Ovary (tissue), 7 donors: ENCODE measurements at regions not wholly inside any gene's neighbourhood (a gene's known extent, or its start where the extent isn't known, plus 50 kb on each side); places are given as distances from the start of the nearest gene placed in this dataset.

ENCODE experiments used
- DNase-seq, 5 donors: peaks; one replicate each; pipeline ENCODE4 v3.0.0-alpha.2; 2019 to 2020
- H3K27ac ChIP-seq, 2 donors: fragments of 200-600 bp; one replicate each; pipeline versions ENCODE4 v1.5.1 to v1.8.0; 2019 to 2022
- H3K27me3 ChIP-seq: fragments of 200-600 bp; one replicate; pipeline ENCODE4 v1.8.0; 2022
- H3K36me3 ChIP-seq: fragments of 200-600 bp; sonication (generic); one replicate; pipeline ENCODE4 v1.5.1; 2019
- H3K4me1 ChIP-seq: one replicate; pipeline ENCODE4 v1.8.1; 2013; ENCODE audit warnings: mild to moderate bottlenecking, moderate library complexity; ENCODE audit not compliant: insufficient read depth
- H3K4me3 ChIP-seq: fragments of 200-600 bp; sonication (generic); one replicate; pipeline ENCODE4 v1.5.1; 2017
- H3K9me3 ChIP-seq, 2 donors: fragments of 200-600 bp in 1 of 2; sonication (generic) in 1 of 2; one replicate each; pipeline versions ENCODE4 v1.5.1 to v1.8.1; 2013 to 2019; ENCODE audit warnings: mild to moderate bottlenecking in 1 of 2, moderate library complexity in 1 of 2
- EP300 ChIP-seq: sonication (generic); formaldehyde crosslinking; IDR thresholded peaks from one replicate; pipeline ENCODE4 v1.6.1; 2017; ENCODE audit warnings: antibody characterized with exemption
- POLR2A ChIP-seq: fragments of 450-650 bp; IDR thresholded peaks from one replicate; pipeline ENCODE4 v1.6.1; 2017; ENCODE audit warnings: antibody characterized with exemption, mild to moderate bottlenecking, moderate library complexity
- WGBS, 3 donors: extraction: QIAGEN DNeasy Blood & Tissue Kit in 1 of 3; methylation state at CpG; one replicate each; pipeline versions ENCODE4 v1.1.5 to v1.1.7; 2013 to 2017; 5-methylcytosine and 5-hydroxymethylcytosine counted together
- intact Hi-C, 4 donors: fragments of 100-400 bp; cut with DNase I; formaldehyde crosslinking; loops; one replicate each; pipeline versions ENCODE4 v1.11.0 to v1.15.1; 2022 to 2023
- TF ChIP-seq, protein P1 (sequence below), 3 donors: fragments of 450-650 bp in 2 of 3; fragments of 200-600 bp in 1 of 3; IDR thresholded peaks; one replicate each; pipeline versions ENCODE4 v1.5.1 to v1.8.0; 2016 to 2022; ENCODE audit warnings: antibody characterized with exemption in 3 of 3, mild to moderate bottlenecking in 1 of 3
- donor health status: DM: no; HTN: no; CAD: no; lungs with moderate emphysema.
- donor health status: DM: no; HTN: no; CAD: no.
- donor health status: Bipolar disorder and iron deficiency.
- donor health status: DM: no; HTN: no; CAD: no.
- donor health status: DM: yes; HTN: yes; CAD: no.

DNA sequence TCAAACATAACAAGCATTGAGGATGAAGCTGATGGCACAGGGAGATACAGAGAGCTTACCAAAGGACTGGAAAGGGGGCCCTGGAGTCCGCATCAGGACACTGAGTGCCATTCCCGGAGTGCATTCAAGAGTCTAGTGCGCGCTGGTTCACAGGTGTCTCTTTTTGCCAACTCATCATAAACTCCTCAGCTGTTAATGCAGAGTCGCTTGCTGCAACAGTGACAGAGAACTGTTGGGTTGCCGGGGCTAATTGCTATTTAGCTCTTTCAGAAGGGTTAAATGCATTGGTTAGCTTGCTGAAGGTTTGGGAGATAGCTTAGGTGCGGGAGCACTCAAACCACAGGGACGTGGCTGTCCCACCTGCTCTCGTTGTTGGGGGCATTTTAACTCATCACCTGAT is 1091.6 kb upstream of the EEF2KMT start:
- H3K27ac ChIP-seq, result no peak overlapping the region
- H3K27me3 ChIP-seq, result no peaks in the 10 kb centered on the region
- H3K36me3 ChIP-seq, result no peaks in the 10 kb centered on the region
- intact Hi-C loops, result no loop called here
- TF ChIP-seq POLR2A (no peak), EP300 (no peak)
- TF ChIP-seq, protein P1, sequence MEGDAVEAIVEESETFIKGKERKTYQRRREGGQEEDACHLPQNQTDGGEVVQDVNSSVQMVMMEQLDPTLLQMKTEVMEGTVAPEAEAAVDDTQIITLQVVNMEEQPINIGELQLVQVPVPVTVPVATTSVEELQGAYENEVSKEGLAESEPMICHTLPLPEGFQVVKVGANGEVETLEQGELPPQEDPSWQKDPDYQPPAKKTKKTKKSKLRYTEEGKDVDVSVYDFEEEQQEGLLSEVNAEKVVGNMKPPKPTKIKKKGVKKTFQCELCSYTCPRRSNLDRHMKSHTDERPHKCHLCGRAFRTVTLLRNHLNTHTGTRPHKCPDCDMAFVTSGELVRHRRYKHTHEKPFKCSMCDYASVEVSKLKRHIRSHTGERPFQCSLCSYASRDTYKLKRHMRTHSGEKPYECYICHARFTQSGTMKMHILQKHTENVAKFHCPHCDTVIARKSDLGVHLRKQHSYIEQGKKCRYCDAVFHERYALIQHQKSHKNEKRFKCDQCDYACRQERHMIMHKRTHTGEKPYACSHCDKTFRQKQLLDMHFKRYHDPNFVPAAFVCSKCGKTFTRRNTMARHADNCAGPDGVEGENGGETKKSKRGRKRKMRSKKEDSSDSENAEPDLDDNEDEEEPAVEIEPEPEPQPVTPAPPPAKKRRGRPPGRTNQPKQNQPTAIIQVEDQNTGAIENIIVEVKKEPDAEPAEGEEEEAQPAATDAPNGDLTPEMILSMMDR (IDR thresholded peaks at IDR 0.05), result no peak
- H3K4me3 ChIP-seq, result no peak overlapping the region
- H3K9me3 ChIP-seq, result no peaks in the 10 kb centered on the region
- WGBS, 3 donors, result 77 to 79% (median 78%) methylated on average over 9 of the region's 9 CpGs
- no peak for DNase-seq
- no peaks in the 10 kb centered on the region for H3K4me1 ChIP-seq

DNA sequence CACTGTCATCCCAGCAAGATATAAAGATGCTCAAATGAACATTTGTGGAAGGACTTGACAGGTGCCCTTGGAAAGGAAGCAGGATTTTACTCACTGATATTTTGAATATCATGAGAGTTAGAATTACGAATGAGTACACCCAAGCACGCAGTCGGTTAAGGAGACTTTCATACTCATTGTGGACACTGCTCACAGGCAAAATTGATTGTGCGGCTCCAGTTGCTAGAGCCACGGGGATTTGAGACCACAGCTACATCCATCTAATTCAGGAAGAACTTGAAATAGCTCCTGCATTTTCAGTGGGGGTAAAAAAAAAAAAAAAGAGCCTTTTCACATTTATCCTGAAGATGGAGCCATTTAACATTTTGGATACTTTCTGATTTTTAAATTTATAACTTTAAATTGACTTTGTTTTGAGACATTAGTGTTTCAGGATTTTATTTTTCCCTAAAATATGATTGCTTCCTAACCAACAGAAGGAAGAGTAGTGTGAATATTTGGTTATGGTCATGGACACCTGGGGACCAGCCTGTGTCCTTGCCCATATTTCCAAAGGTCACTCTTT is 1080.1 kb upstream of the EEF2KMT start:
- no peak overlapping the region for H3K4me3 ChIP-seq
- no peaks in the 10 kb centered on the region for H3K9me3 ChIP-seq
- 75 to 82% (median 81%) methylated on average over 5 of the region's 5 CpGs for WGBS, 3 donors
- H3K36me3 ChIP-seq, result no peaks in the 10 kb centered on the region
- H3K27ac ChIP-seq, result no peak overlapping the region
- intact Hi-C loops, result no loop called here
- no peaks in the 10 kb centered on the region for H3K27me3 ChIP-seq
- TF ChIP-seq, protein P1 (IDR thresholded peaks at IDR 0.05), result no peak
- TF ChIP-seq POLR2A (no peak), EP300 (no peak)
- H3K4me1 ChIP-seq, result no peaks in the 10 kb centered on the region
- DNase-seq, result no peak

DNA sequence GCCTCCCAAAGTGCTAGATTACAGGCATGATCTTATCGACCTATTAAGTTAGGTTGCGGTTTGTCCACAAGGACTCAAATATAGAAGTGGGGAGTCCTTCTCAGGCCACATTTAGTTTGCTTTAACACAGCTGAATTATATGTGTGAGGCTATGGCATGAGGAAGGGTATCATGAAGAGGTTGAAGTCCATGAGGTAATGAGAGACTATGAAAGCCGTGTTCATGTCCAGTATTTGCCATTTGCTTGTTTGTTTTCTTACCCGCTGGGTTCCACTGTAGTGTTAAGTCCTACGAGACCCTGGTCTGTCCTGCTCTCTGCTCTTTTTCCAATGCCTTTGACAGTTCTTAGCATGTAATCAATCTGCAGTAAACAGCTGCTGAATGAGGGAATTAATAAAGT is 1072.4 kb upstream of the EEF2KMT start:
- 88 to 90% (median 89%) methylated on average over 5 of the region's 5 CpGs for WGBS, 3 donors
- no peak for DNase-seq
- Histone ChIP-seq H3K9me3 (no peaks in the 10 kb centered on the region), H3K36me3 (no peaks in the 10 kb centered on the region), H3K4me1 (no peaks in the 10 kb centered on the region), H3K27me3 (no peaks in the 10 kb centered on the region), H3K4me3 (no peak overlapping the region), H3K27ac (no peak overlapping the region)
- TF ChIP-seq, protein P1 (IDR thresholded peaks at IDR 0.05), result no peak
- no peak for TF ChIP-seq EP300
- no peak for TF ChIP-seq POLR2A
- intact Hi-C loops, result no loop called here

DNA sequence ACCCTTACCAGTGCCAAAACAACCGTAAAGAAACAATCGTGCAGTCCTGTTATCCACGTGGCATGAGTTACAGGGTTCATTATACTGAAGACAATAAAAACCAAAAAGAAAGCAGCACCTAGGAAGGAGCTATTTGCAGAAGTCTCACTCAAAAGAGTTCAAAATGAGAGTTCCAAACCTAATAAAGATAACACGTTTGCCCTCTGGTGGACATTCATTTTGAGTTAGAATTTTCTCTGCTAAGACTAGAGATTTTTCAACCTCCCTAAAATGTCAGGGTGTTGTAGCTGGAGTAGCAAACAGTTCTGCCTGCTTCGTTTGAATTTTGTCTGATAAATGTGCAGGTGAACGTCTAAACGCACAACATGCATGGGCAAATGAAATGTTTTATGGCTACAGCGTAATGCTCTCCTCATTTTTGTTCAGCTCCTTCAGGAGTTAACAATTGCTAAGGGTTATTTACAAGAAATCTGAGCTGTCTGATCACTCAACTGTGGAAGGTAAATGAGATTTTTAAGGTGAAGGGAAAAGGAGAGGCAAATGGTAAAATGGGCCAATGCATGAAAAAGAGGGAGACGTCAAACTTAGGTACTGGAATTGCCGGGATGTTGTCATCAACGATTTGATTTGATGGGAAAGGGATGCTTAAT is 1067.9 kb upstream of the EEF2KMT start:
- intact Hi-C loops, result no loop called here
- H3K9me3 ChIP-seq, result no peaks in the 10 kb centered on the region
- WGBS, 3 donors, result 32 to 38% (median 37%) methylated on average over 11 of the region's 11 CpGs
- no peak for DNase-seq
- H3K27me3 ChIP-seq, result no peaks in the 10 kb centered on the region
- TF ChIP-seq, protein P1 (IDR thresholded peaks at IDR 0.05), result no peak
- no peak for TF ChIP-seq EP300
- no peak for TF ChIP-seq POLR2A
- no peak overlapping the region for H3K4me3 ChIP-seq
- no peaks in the 10 kb centered on the region for H3K36me3 ChIP-seq
- no peaks in the 10 kb centered on the region for H3K4me1 ChIP-seq
- no peak overlapping the region for H3K27ac ChIP-seq
